HEK293 (cell line): ENCODE measurements at regions not wholly inside any gene's neighbourhood (a gene's known extent, or its start where the extent isn't known, plus 50 kb on each side); places are given as distances from the start of the nearest gene placed in this dataset.
"Not testable (repeated sequence)": the region's sequence is repeated elsewhere in the genome, so short reads cannot be mapped to it uniquely, and the experiment has no call there.

Experiments used
- CTCF ChIA-PET: fragments of 350-600 bp; formaldehyde crosslinking; extraction: SDS; loops from one replicate; lab custom pipeline; 2021; ENCODE audit warnings: antibody characterized with exemption; lab: Yijun Ruan, JAX
- POLR2A ChIA-PET: fragments of 300-600 bp; formaldehyde crosslinking; extraction: SDS; loops from one replicate; lab custom pipeline; 2020; ENCODE audit warnings: antibody characterized with exemption, inconsistent platforms; lab: Yijun Ruan, JAX
- H3K27ac ChIP-seq: fragments of 200-500 bp; sonication (Bioruptor generic); 2 replicates; pipeline ENCODE4 v1.5.1; 2014; ENCODE audit warnings: low read depth, low read length, control low read depth, inconsistent platforms; ENCODE audit errors: extremely low read depth
- H3K36me3 ChIP-seq, 2 experiments: fragments of 200-500 bp in 1 of 2; sonication (Bioruptor generic) in 1 of 2; 1 replicate in 1 of 2; 2 replicates in 1 of 2; pipeline ENCODE4 v1.5.1; 2014 to 2017; ENCODE audit warnings: inconsistent platforms in 2 of 2, low read length in 2 of 2; ENCODE audit not compliant: control insufficient read depth in 2 of 2, insufficient read depth in 1 of 2
- H3K4me1 ChIP-seq: fragments of 200-500 bp; sonication (Bioruptor generic); 2 replicates; pipeline ENCODE4 v1.5.1; 2014; ENCODE audit warnings: mild to moderate bottlenecking, low read length, inconsistent platforms; ENCODE audit not compliant: control insufficient read depth, insufficient read depth
- H3K4me3 ChIP-seq: 2 replicates; pipeline ENCODE4 v1.5.1; 2011; ENCODE audit warnings: low read depth, mild to moderate bottlenecking, control low read depth, low read length, moderate library complexity
- H3K9me3 ChIP-seq: fragments of 200-500 bp; sonication (Bioruptor generic); 2 replicates; pipeline ENCODE4 v1.5.1; 2014; ENCODE audit warnings: low read depth, low read length, inconsistent platforms; ENCODE audit not compliant: control insufficient read depth, insufficient read depth
- EGR2 ChIP-seq: fragments of 450-650 bp; formaldehyde crosslinking; IDR thresholded peaks from 2 replicates; pipeline ENCODE4 v1.5.1; 2016; ENCODE audit warnings: low read depth, missing biosample characterization, missing genetic modification characterization
- MZF1 ChIP-seq: fragments of 450-650 bp; formaldehyde crosslinking; IDR thresholded peaks from 2 replicates; pipeline ENCODE4 v1.5.1; 2017; ENCODE audit warnings: missing biosample characterization, missing genetic modification characterization, borderline replicate concordance
- OSR2 ChIP-seq: fragments of 450-650 bp; formaldehyde crosslinking; IDR thresholded peaks from 2 replicates; pipeline ENCODE4 v1.5.1; 2016; ENCODE audit warnings: missing biosample characterization, missing genetic modification characterization
- SP7 ChIP-seq: fragments of 450-650 bp; formaldehyde crosslinking; IDR thresholded peaks from 2 replicates; pipeline ENCODE4 v1.5.1; 2016; ENCODE audit warnings: missing biosample characterization, missing genetic modification characterization
- ZNF121 ChIP-seq: fragments of 450-650 bp; formaldehyde crosslinking; IDR thresholded peaks from 2 replicates; pipeline ENCODE4 v1.5.1; 2016; ENCODE audit warnings: missing biosample characterization, missing genetic modification characterization
- ZNF133 ChIP-seq: fragments of 450-650 bp; formaldehyde crosslinking; IDR thresholded peaks from 2 replicates; pipeline ENCODE4 v1.5.1; 2016; ENCODE audit warnings: missing biosample characterization, missing genetic modification characterization
- ZNF138 ChIP-seq: fragments of 450-650 bp; formaldehyde crosslinking; IDR thresholded peaks from 2 replicates; pipeline ENCODE4 v1.5.1; 2016; ENCODE audit warnings: missing biosample characterization, missing genetic modification characterization, borderline replicate concordance
- ZNF155 ChIP-seq: fragments of 450-650 bp; formaldehyde crosslinking; IDR thresholded peaks from 2 replicates; pipeline ENCODE4 v1.5.1; 2016; ENCODE audit warnings: missing biosample characterization, missing genetic modification characterization
- ZNF221 ChIP-seq: fragments of 450-650 bp; formaldehyde crosslinking; IDR thresholded peaks from 2 replicates; pipeline ENCODE4 v1.5.1; 2017; ENCODE audit warnings: missing biosample characterization, missing genetic modification characterization, borderline replicate concordance
- ZNF624 ChIP-seq: fragments of 450-650 bp; formaldehyde crosslinking; IDR thresholded peaks from 2 replicates; pipeline ENCODE4 v1.5.1; 2017; ENCODE audit warnings: missing biosample characterization, missing genetic modification characterization
- ZNF654 ChIP-seq: fragments of 450-650 bp; formaldehyde crosslinking; IDR thresholded peaks from 2 replicates; pipeline ENCODE4 v1.5.1; 2016; ENCODE audit warnings: low read depth, missing biosample characterization, missing genetic modification characterization
- ZNF777 ChIP-seq: fragments of 450-650 bp; formaldehyde crosslinking; IDR thresholded peaks from 2 replicates; pipeline ENCODE4 v1.5.1; 2017; ENCODE audit warnings: missing biosample characterization, missing genetic modification characterization, borderline replicate concordance
- ZNF837 ChIP-seq: fragments of 450-650 bp; formaldehyde crosslinking; IDR thresholded peaks from 2 replicates; pipeline ENCODE4 v1.5.1; 2016; ENCODE audit warnings: missing biosample characterization, missing genetic modification characterization
- TF ChIP-seq, protein P1 (sequence below): fragments of 450-650 bp; formaldehyde crosslinking; IDR thresholded peaks from 2 replicates; pipeline ENCODE4 v1.5.1; 2016; ENCODE audit warnings: missing biosample characterization, missing genetic modification characterization

DNA sequence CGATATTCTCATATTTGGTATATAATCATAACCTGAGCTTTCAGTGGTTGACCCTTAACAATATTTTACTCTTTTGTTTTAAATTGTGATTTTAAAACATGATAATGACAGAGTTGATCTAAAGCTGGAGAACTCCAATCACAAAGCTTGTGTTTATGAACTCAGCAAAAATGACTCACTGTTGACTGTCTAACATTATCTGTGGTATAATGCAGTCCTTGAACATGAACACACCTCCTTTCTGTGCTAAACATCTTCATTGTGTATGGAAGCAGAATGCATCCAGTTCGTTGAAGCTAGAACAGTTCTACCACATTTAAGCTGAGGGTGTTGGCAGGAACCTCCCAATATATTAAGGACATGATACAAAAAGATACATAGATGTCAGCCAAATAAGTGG is 1030.2 kb upstream of the SEMA6A start:
- no peaks in the 10 kb centered on the region for H3K4me1 ChIP-seq
- no peak overlapping the region for H3K27ac ChIP-seq
- TF ChIP-seq ZNF777 (tag by site-specific recombination) (no peak), ZNF155 (no peak), OSR2 (no peak)
- TF ChIP-seq, protein P1, sequence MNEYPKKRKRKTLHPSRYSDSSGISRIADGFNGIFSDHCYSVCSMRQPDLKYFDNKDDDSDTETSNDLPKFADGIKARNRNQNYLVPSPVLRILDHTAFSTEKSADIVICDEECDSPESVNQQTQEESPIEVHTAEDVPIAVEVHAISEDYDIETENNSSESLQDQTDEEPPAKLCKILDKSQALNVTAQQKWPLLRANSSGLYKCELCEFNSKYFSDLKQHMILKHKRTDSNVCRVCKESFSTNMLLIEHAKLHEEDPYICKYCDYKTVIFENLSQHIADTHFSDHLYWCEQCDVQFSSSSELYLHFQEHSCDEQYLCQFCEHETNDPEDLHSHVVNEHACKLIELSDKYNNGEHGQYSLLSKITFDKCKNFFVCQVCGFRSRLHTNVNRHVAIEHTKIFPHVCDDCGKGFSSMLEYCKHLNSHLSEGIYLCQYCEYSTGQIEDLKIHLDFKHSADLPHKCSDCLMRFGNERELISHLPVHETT, result no peak
- H3K36me3 ChIP-seq, result no peaks in the 10 kb centered on the region
- POLR2A ChIA-PET, result no interaction called here
- H3K9me3 ChIP-seq, result no peaks in the 10 kb centered on the region
- CTCF ChIA-PET, result interaction anchor here (0.7 kb wide), 1 partner anchor 305 kb away, joined by 3 read pairs; no protein-coding TSS in a partner anchor
- H3K4me3 ChIP-seq, result no peak overlapping the region

DNA sequence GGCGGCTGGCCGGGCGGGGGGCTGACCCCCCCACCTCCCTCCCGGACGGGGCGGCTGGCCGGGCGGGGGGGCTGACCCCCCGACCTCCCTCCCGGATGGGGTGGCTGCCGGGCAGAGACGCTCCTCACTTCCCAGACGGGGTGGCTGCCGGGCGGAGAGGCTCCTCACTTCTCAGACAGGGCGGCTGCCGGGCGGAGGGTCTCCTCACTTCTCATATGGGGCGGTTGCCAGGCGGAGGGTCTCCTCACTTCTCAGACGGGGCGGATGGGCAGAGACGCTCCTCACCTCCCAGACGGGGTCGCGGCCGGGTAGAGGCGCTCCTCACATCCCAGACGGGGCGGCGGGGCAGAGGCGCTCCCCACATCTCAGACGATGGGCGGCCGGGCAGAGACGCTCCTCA is 1025.2 kb upstream of the SEMA6A start:
- H3K4me1 ChIP-seq, H3K4me3 ChIP-seq, H3K27ac ChIP-seq, H3K36me3 ChIP-seq, POLR2A ChIA-PET, CTCF ChIA-PET, H3K9me3 ChIP-seq: not testable (repeated sequence)

DNA sequence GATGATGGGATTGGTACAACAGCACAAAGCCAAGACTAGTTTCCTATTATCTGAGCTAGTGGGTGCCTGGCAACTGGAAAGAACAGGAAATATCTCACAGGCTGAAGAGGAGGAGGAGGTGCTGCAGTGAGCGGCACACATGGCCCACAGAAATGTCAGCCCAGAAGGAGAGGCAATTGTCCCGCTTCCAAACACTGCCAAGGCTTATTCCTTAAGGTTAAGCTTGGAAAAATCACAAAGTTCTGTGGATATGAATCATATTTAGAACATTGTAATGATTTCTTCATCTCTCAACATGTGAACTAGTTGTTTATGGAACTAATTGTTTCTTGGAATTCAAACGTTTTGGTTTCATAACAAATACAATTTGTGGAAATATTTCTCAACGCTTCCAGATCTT is 1019.5 kb upstream of the SEMA6A start:
- ChIA-PET POLR2A (no interaction called here), CTCF (no interaction called here)
- no peaks in the 10 kb centered on the region for H3K4me1 ChIP-seq
- no peaks in the 10 kb centered on the region for H3K36me3 ChIP-seq
- no peak overlapping the region for H3K4me3 ChIP-seq
- no peak overlapping the region for H3K27ac ChIP-seq
- TF ChIP-seq ZNF138 (tag by site-specific recombination), result no peak
- no peaks in the 10 kb centered on the region for H3K9me3 ChIP-seq

DNA sequence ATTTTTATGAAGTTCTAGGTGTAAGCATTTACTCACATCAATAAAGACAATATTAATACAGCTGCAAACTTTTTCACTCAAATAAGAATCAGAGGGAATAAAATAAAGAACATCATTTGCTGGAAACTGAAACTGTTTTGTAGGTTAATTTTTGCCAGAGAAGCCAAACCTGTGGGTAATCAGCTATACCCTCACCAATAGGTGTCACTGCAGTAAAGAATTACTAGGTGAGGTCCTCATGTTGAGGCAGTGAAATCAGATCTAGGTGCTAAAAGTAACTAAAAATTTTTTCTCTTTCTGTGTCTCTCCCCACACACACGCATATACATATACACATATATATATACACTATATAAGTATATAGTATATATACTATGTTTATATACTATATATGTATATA is 1016.3 kb upstream of the SEMA6A start:
- Histone ChIP-seq H3K27ac (no peak overlapping the region), H3K4me3 (no peak overlapping the region)
- TF ChIP-seq ZNF624 (tag by site-specific recombination), result no peak
- TF ChIP-seq ZNF654, result 0 out of 2 replicates have a peak, but pooled peaks have one; percentile 17
- TF ChIP-seq, all 188 proteins: peak for 1
- CTCF ChIA-PET, result interaction anchor here (0.7 kb wide), 1 partner anchor 660 kb away, joined by 3 read pairs; no protein-coding TSS in a partner anchor
- H3K9me3 ChIP-seq, result no peaks in the 10 kb centered on the region
- POLR2A ChIA-PET, result no interaction called here
- no peaks in the 10 kb centered on the region for H3K36me3 ChIP-seq
- H3K4me1 ChIP-seq, result no peaks in the 10 kb centered on the region

DNA sequence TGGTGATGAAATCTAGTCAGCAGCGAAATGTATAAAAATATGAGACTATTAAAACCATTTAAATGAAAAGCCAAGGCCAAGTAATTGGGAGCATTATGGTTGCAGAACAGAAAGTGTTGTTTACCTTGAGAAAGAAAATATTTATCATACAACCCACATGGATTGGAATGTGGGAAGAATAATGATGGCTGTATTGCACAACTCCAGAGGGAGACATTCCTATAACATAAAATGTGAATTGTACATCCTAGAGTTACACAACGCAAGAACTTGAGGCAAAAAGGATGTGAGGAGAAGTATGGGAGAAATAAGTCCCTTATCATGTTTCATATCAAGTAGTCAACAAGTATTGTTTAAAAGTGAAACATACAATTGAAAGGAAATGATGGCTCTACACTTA is 1014.0 kb upstream of the SEMA6A start:
- ChIA-PET CTCF (interaction anchor here (0.7 kb wide), 1 partner anchor 51 kb away, joined by 3 read pairs; no protein-coding TSS in a partner anchor), POLR2A (no interaction called here)
- Histone ChIP-seq H3K4me3 (no peak overlapping the region), H3K36me3 (no peaks in the 10 kb centered on the region), H3K27ac (no peak overlapping the region), H3K4me1 (no peaks in the 10 kb centered on the region), H3K9me3 (no peaks in the 10 kb centered on the region)
- no peak for TF ChIP-seq MZF1 (tag by site-specific recombination)
- TF ChIP-seq ZNF133 (tag by site-specific recombination), result no peak
- TF ChIP-seq SP7, result no peak
- TF ChIP-seq ZNF837 (tag by site-specific recombination), result no peak
- no peak for TF ChIP-seq ZNF121 (tag by site-specific recombination)
- TF ChIP-seq ZNF221, result no peak
- no peak for TF ChIP-seq EGR2 (tag by site-specific recombination)
